ENCODE measurements at regions not wholly inside any gene's neighbourhood (a gene's known extent, or its start where the extent isn't known, plus 50 kb on each side); places are given as distances from the start of the nearest gene placed in this dataset.

GRCh38 chr3:73917643-73918042, 292.9 kb upstream of the PDZRN3 start:
- TF ChIP-seq RAD21 (IDR thresholded peaks at IDR 0.05) (no peak), EGR1 (IDR thresholded peaks at IDR 0.05; ENCODE audit: low read depth in 2 of 2) (no peak), REST (IDR thresholded peaks at IDR 0.05) (no peak), FOXA2 (IDR thresholded peaks at IDR 0.05) (no peak), ATF3 (IDR thresholded peaks at IDR 0.05) (no peak), CTCF (IDR thresholded peaks at IDR 0.05; ENCODE audit: low read depth, low read length, missing input control) (no peak), YY1 (IDR thresholded peaks at IDR 0.05) (no peak), NR2F2 (IDR thresholded peaks at IDR 0.05) (no peak), MAX (IDR thresholded peaks at IDR 0.05) (no peak), JUND (IDR thresholded peaks at IDR 0.05) (no peak), TAF1 (conservative IDR thresholded peaks at IDR 0.05) (no peak), HNF4G (IDR thresholded peaks at IDR 0.05) (no peak), ZBTB33 (IDR thresholded peaks at IDR 0.05) (no peak), RXRA (IDR thresholded peaks at IDR 0.05) (no peak), SP1 (IDR thresholded peaks at IDR 0.05) (no peak), HNF4A (conservative IDR thresholded peaks at IDR 0.05) (no peak), GABPA (IDR thresholded peaks at IDR 0.05 in 1 of 2, conservative IDR thresholded peaks at IDR 0.05 in 1 of 2) (no peak), FOXA1 (IDR thresholded peaks at IDR 0.05) (no peak)
- H3K36me3 ChIP-seq (ENCODE audit: control insufficient read depth in 4 of 4, insufficient read depth in 3 of 4, low read depth in 1 of 4, low read length in 3 of 4) = no peaks in the 10 kb centered on the region
- 84% methylated on average over 2 of the region's 2 CpGs for WGBS

More at GRCh38 chr3:73917643-73918042, 292.9 kb upstream of the PDZRN3 start:
- H3K4me1 ChIP-seq (ENCODE audit: control insufficient read depth in 4 of 4, insufficient read depth in 4 of 4, low read length in 3 of 4) = no peaks in the 10 kb centered on the region
- no peak overlapping the region for H3K9ac ChIP-seq (ENCODE audit: low read depth in 1 of 2, low read length in 2 of 2)
- no peaks in the 10 kb centered on the region for H3K27me3 ChIP-seq (ENCODE audit: control insufficient read depth in 4 of 4, insufficient read depth in 4 of 4, low read length in 3 of 4)
- H3K9me3 ChIP-seq (ENCODE audit: control insufficient read depth in 4 of 4, low read length in 3 of 4) = peaks cover 0 to 2% (median 0%) of the 10 kb centered on the region in 4 donors
- no peak overlapping the region for H3K4me3 ChIP-seq (ENCODE audit: low read depth in 1 of 3, low read length in 3 of 3)
- no peak overlapping the region for H3K27ac ChIP-seq (ENCODE audit: low read depth in 1 of 2, low read length in 2 of 2)
- DNase-seq (ENCODE audit: low spot score) = no peak
